ENCODE measurements at regions not wholly inside any gene's neighbourhood (a gene's known extent, or its start where the extent isn't known, plus 50 kb on each side); places are given as distances from the start of the nearest gene placed in this dataset.

GRCh38 chrX:805988-806387, 175.4 kb downstream of the SHOX start:
- TF ChIP-seq POLR2A (IDR thresholded peaks at IDR 0.05): no peak
- no peak for TF ChIP-seq POLR2AphosphoS5 (IDR thresholded peaks at IDR 0.05)
- no peak for TF ChIP-seq CTCF (IDR thresholded peaks at IDR 0.05)
- Histone ChIP-seq H3K27me3 (peaks cover 0 to 14% of the 10 kb centered on the region in 2 donors), H3K27ac (no peak overlapping the region), H3K9me3 (peaks cover 2 to 13% of the 10 kb centered on the region in 2 donors), H3K4me3 (no peak overlapping the region), H3K4me1 (no peaks in the 10 kb centered on the region), H3K36me3 (no peaks in the 10 kb centered on the region)
- no peak for DNase-seq (ENCODE audit: low spot score in 2 of 2)
- intact Hi-C loops (cut with DNase I; ENCODE audit: low total_unique reads): no loop called here

GRCh38 chrX:805103-805670, 174.6 kb downstream of the SHOX start:
- peaks cover 0 to 17% of the 10 kb centered on the region in 2 donors for H3K27me3 ChIP-seq
- no peaks in the 10 kb centered on the region for H3K36me3 ChIP-seq
- intact Hi-C loops (cut with DNase I; ENCODE audit: low total_unique reads): no loop called here
- H3K27ac ChIP-seq: no peak overlapping the region
- TF ChIP-seq POLR2AphosphoS5 (IDR thresholded peaks at IDR 0.05): no peak
- TF ChIP-seq CTCF (IDR thresholded peaks at IDR 0.05): no peak
- TF ChIP-seq POLR2A (IDR thresholded peaks at IDR 0.05): no peak
- no peak for DNase-seq (ENCODE audit: low spot score in 2 of 2)
- H3K4me3 ChIP-seq: no peak overlapping the region
- peaks cover 2 to 12% of the 10 kb centered on the region in 2 donors for H3K9me3 ChIP-seq
- no peaks in the 10 kb centered on the region for H3K4me1 ChIP-seq

GRCh38 chrX:802846-803245, 172.3 kb downstream of the SHOX start:
- TF ChIP-seq CTCF (IDR thresholded peaks at IDR 0.05) (no peak), POLR2A (IDR thresholded peaks at IDR 0.05) (no peak), POLR2AphosphoS5 (IDR thresholded peaks at IDR 0.05) (no peak)
- Histone ChIP-seq H3K27ac (no peak overlapping the region), H3K9me3 (peaks cover 2 to 9% of the 10 kb centered on the region in 2 donors), H3K27me3 (peaks cover 0 to 6% of the 10 kb centered on the region in 2 donors), H3K36me3 (no peaks in the 10 kb centered on the region), H3K4me3 (no peak overlapping the region), H3K4me1 (no peaks in the 10 kb centered on the region)
- no peak for DNase-seq (ENCODE audit: low spot score in 2 of 2)
- intact Hi-C loops (cut with DNase I; ENCODE audit: low total_unique reads): no loop called here

- no peaks in the 10 kb centered on the region for H3K36me3 ChIP-seq
- no peak for TF ChIP-seq POLR2AphosphoS5 (IDR thresholded peaks at IDR 0.05)
- TF ChIP-seq CTCF (IDR thresholded peaks at IDR 0.05): no peak
- no peak for TF ChIP-seq POLR2A (IDR thresholded peaks at IDR 0.05)
- H3K27me3 ChIP-seq: peaks cover 0 to 5% of the 10 kb centered on the region in 2 donors
- H3K27ac ChIP-seq: no peak overlapping the region
- no peaks in the 10 kb centered on the region for H3K4me1 ChIP-seq
- intact Hi-C loops (cut with DNase I; ENCODE audit: low total_unique reads): no loop called here
- DNase-seq (ENCODE audit: low spot score in 2 of 2): no peak
- peaks cover 0 to 2% of the 10 kb centered on the region in 2 donors for H3K9me3 ChIP-seq
- H3K4me3 ChIP-seq: no peak overlapping the region
These were observed 169.2 kb downstream of the SHOX start for GRCh38 chrX:799808-800207.

GRCh38 chrX:794311-794710, 163.7 kb downstream of the SHOX start:
- no peaks in the 10 kb centered on the region for H3K4me1 ChIP-seq
- H3K36me3 ChIP-seq: no peaks in the 10 kb centered on the region
- intact Hi-C loops (cut with DNase I; ENCODE audit: low total_unique reads): loop anchor here (5.0 kb wide), 1 partner anchor 858 kb away; no protein-coding TSS in a partner anchor
- H3K4me3 ChIP-seq: no peak overlapping the region
- H3K9me3 ChIP-seq: peaks cover 0 to 11% of the 10 kb centered on the region in 2 donors
- peaks cover 0 to 22% of the 10 kb centered on the region in 2 donors for H3K27me3 ChIP-seq
- H3K27ac ChIP-seq: no peak overlapping the region
- DNase-seq (ENCODE audit: low spot score in 2 of 2): no peak
- TF ChIP-seq POLR2AphosphoS5 (IDR thresholded peaks at IDR 0.05): no peak
- no peak for TF ChIP-seq CTCF (IDR thresholded peaks at IDR 0.05)
- no peak for TF ChIP-seq POLR2A (IDR thresholded peaks at IDR 0.05)

All from breast epithelium (tissue), 4 donors.